Thoracic aorta (tissue), 2 donors: ENCODE measurements at regions not wholly inside any gene's neighbourhood (a gene's known extent, or its start where the extent isn't known, plus 50 kb on each side); places are given as distances from the start of the nearest gene placed in this dataset.

Experiments
- ATAC-seq: fragments of 150-250 bp; one replicate; pipeline ENCODE4 v1.8.0; 2017; ENCODE audit warnings: low read depth; ENCODE audit not compliant: insufficient number of reproducible peaks, low FRiP score
- DNase-seq: peaks from one replicate; pipeline ENCODE4 v3.0.0-alpha.2; 2020; ENCODE audit warnings: low spot score
- H3K27ac ChIP-seq, 2 donors: fragments of 200-600 bp; sonication (generic); 1 replicate in 1 of 2; 2 replicates in 1 of 2; pipeline ENCODE4 v1.5.1; 2016; ENCODE audit warnings: mild to moderate bottlenecking in 2 of 2, moderate library complexity in 2 of 2
- H3K27me3 ChIP-seq: fragments of 200-600 bp; sonication (generic); replicated peaks from 2 replicates; pipeline ENCODE4 v1.6.0; 2016; ENCODE audit warnings: mild to moderate bottlenecking; ENCODE audit not compliant: insufficient read depth
- H3K36me3 ChIP-seq: fragments of 200-600 bp; sonication (generic); one replicate; pipeline ENCODE4 v1.5.1; 2016
- H3K4me1 ChIP-seq, 2 donors: fragments of 200-600 bp; sonication (generic); 1 replicate in 1 of 2; 2 replicates in 1 of 2; pipeline versions ENCODE4 v1.5.1 to v1.6.0; 2016; ENCODE audit warnings: low read depth in 2 of 2, mild to moderate bottlenecking in 1 of 2; ENCODE audit not compliant: control insufficient read depth in 1 of 2
- H3K4me3 ChIP-seq: fragments of 200-600 bp; sonication (generic); 2 replicates; pipeline ENCODE4 v1.5.1; 2016; ENCODE audit warnings: mild to moderate bottlenecking
- H3K9me3 ChIP-seq: fragments of 200-600 bp; sonication (generic); 2 replicates; pipeline ENCODE4 v1.5.1; 2016
- CTCF ChIP-seq: fragments of 200-600 bp; sonication (generic); IDR thresholded peaks from one replicate; pipeline ENCODE4 v1.5.1; 2019; ENCODE audit warnings: antibody characterized with exemption

GRCh38 chr5:125786021-125786420, 637.2 kb upstream of the GRAMD2B start:
- Histone ChIP-seq H3K4me1 (no peaks in the 10 kb centered on the region), H3K27ac (no peak overlapping the region), H3K4me3 (no peak overlapping the region), H3K27me3 (no peaks in the 10 kb centered on the region), H3K9me3 (no peaks in the 10 kb centered on the region), H3K36me3 (no peaks in the 10 kb centered on the region)
- no peak for TF ChIP-seq CTCF
- no peak for ATAC-seq
- DNase-seq = no peak

GRCh38 chr5:125793470-125793869, 629.7 kb upstream of the GRAMD2B start:
- no peak for ATAC-seq

GRCh38 chr5:125794922-125795321, 628.3 kb upstream of the GRAMD2B start:
- no peaks in the 10 kb centered on the region for H3K9me3 ChIP-seq
- H3K27me3 ChIP-seq = no peaks in the 10 kb centered on the region
- ATAC-seq (no peak), DNase-seq (no peak)
- H3K4me1 ChIP-seq = no peaks in the 10 kb centered on the region
- H3K4me3 ChIP-seq = no peak overlapping the region
- H3K27ac ChIP-seq = no peak overlapping the region
- no peak for TF ChIP-seq CTCF
- H3K36me3 ChIP-seq = no peaks in the 10 kb centered on the region

More at GRCh38 chr5:125793470-125793869, 629.7 kb upstream of the GRAMD2B start:
- Histone ChIP-seq H3K4me3 (no peak overlapping the region), H3K4me1 (no peaks in the 10 kb centered on the region), H3K27ac (no peak overlapping the region), H3K27me3 (no peaks in the 10 kb centered on the region), H3K36me3 (no peaks in the 10 kb centered on the region), H3K9me3 (no peaks in the 10 kb centered on the region)
- TF ChIP-seq CTCF = no peak
- DNase-seq = no peak

GRCh38 chr5:125798307-125798706, 624.9 kb upstream of the GRAMD2B start:
- no peaks in the 10 kb centered on the region for H3K27me3 ChIP-seq
- no peaks in the 10 kb centered on the region for H3K4me1 ChIP-seq
- no peak for ATAC-seq
- H3K27ac ChIP-seq = no peak overlapping the region
- no peaks in the 10 kb centered on the region for H3K36me3 ChIP-seq
- DNase-seq = no peak
- TF ChIP-seq CTCF = no peak
- H3K9me3 ChIP-seq = no peaks in the 10 kb centered on the region
- no peak overlapping the region for H3K4me3 ChIP-seq

- H3K9me3 ChIP-seq = no peaks in the 10 kb centered on the region
- no peak for ATAC-seq
- no peak for TF ChIP-seq CTCF
- DNase-seq = no peak
- no peaks in the 10 kb centered on the region for H3K27me3 ChIP-seq
- H3K4me1 ChIP-seq = no peaks in the 10 kb centered on the region
- no peak overlapping the region for H3K27ac ChIP-seq
- no peak overlapping the region for H3K4me3 ChIP-seq
- no peaks in the 10 kb centered on the region for H3K36me3 ChIP-seq
Observed at GRCh38 chr5:125812651-125813050, 610.6 kb upstream of the GRAMD2B start.
